ENCODE measurements at regions not wholly inside any gene's neighbourhood (a gene's known extent, or its start where the extent isn't known, plus 50 kb on each side); places are given as distances from the start of the nearest gene placed in this dataset.

- TF ChIP-seq EZH2 (IDR thresholded peaks at IDR 0.05) (no peak), EZH2phosphoT487 (IDR thresholded peaks at IDR 0.05; ENCODE audit: borderline replicate concordance) (no peak), CTCF (IDR thresholded peaks at IDR 0.05 in 2 of 3, conservative IDR thresholded peaks at IDR 0.05 in 1 of 3; ENCODE audit: borderline replicate concordance in 1 of 3, insufficient read depth in 1 of 3, low read depth in 2 of 3, low read length in 2 of 3) (no peak), RAD21 (IDR thresholded peaks at IDR 0.05; ENCODE audit: low read depth) (no peak), POLR2AphosphoS5 (IDR thresholded peaks at IDR 0.05; ENCODE audit: low read depth, low read length) (no peak), REST (IDR thresholded peaks at IDR 0.05; ENCODE audit: low read depth) (no peak), MAX (IDR thresholded peaks at IDR 0.05) (no peak), SRF (IDR thresholded peaks at IDR 0.05; ENCODE audit: low read depth) (no peak), YY1 (IDR thresholded peaks at IDR 0.05; ENCODE audit: extremely low read depth, insufficient replicate concordance, low read depth, low read length) (no peak)
These were observed 254.1 kb upstream of the RXFP2 start for GRCh38 chr13:31485183-31485582.
